Fibroblast of the aortic adventitia (primary cell): ENCODE measurements at regions not wholly inside any gene's neighbourhood (a gene's known extent, or its start where the extent isn't known, plus 50 kb on each side); places are given as distances from the start of the nearest gene placed in this dataset.

Experiments
- DNase-seq: peaks from one replicate; pipeline ENCODE4 v3.0.0-alpha.2; 2010; ENCODE audit warnings: low read depth
- H3K4me3 ChIP-seq: 2 replicates; pipeline ENCODE4 v1.5.1; 2011; ENCODE audit warnings: low read depth, mild to moderate bottlenecking, control low read depth, low read length, moderate library complexity
- CTCF ChIP-seq: IDR thresholded peaks from 2 replicates; pipeline ENCODE4 v1.5.1; 2011; ENCODE audit warnings: mild to moderate bottlenecking, low read length, control low read depth, inconsistent platforms; ENCODE audit not compliant: insufficient read depth

- no peak overlapping the region for H3K4me3 ChIP-seq
- TF ChIP-seq CTCF = no peak
- DNase-seq = no peak
These were observed 86.5 kb upstream of the GPR26 start for GRCh38 chr10:123579675-123580074.

- no peak for TF ChIP-seq CTCF
- H3K4me3 ChIP-seq = no peak overlapping the region
- DNase-seq = no peak
These were observed 85.7 kb upstream of the GPR26 start for GRCh38 chr10:123580426-123580825.

- DNase-seq = no peak
- TF ChIP-seq CTCF = no peak
- no peak overlapping the region for H3K4me3 ChIP-seq
These were observed 84.5 kb upstream of the GPR26 start for GRCh38 chr10:123581656-123582055.

GRCh38 chr10:123582084-123582989 is 83.8 kb upstream of the GPR26 start:
- TF ChIP-seq CTCF = peak; percentile 95
- DNase-seq = peak; percentile 78
- H3K4me3 ChIP-seq = no peak overlapping the region

- peak; percentile 97 for TF ChIP-seq CTCF
- DNase-seq = peak; percentile 94
- no peak overlapping the region for H3K4me3 ChIP-seq
These were observed 82.3 kb upstream of the GPR26 start for GRCh38 chr10:123583639-123584418.

GRCh38 chr10:123584419-123584775 is 81.8 kb upstream of the GPR26 start:
- no peak for DNase-seq
- TF ChIP-seq CTCF = no peak
- H3K4me3 ChIP-seq = no peak overlapping the region
